ENCODE measurements at regions not wholly inside any gene's neighbourhood (a gene's known extent, or its start where the extent isn't known, plus 50 kb on each side); places are given as distances from the start of the nearest gene placed in this dataset.

- no peaks in the 10 kb centered on the region for H3K36me3 ChIP-seq (ENCODE audit: control insufficient read depth, insufficient read depth, low read length)
- no peak overlapping the region for H3K4me3 ChIP-seq (ENCODE audit: low read depth, low read length)
- no peak for DNase-seq (ENCODE audit: low read depth)
- POLR2A ChIA-PET: no interaction called here
- TF ChIP-seq CTCF (IDR thresholded peaks at IDR 0.05; ENCODE audit: insufficient read depth, low read depth, low read length): no peak
- H3K27me3 ChIP-seq (ENCODE audit: control insufficient read depth, insufficient read depth, low read length): no peaks in the 10 kb centered on the region
- CTCF ChIA-PET: interaction anchor here (1.1 kb wide), 1 partner anchor 16 kb away, joined by 6 read pairs; no protein-coding TSS in a partner anchor
Observed at GRCh38 chr16:9186061-9186460, 94.6 kb downstream of the HAPSTR1 start.

- no peak for DNase-seq (ENCODE audit: low read depth)
- no peaks in the 10 kb centered on the region for H3K36me3 ChIP-seq (ENCODE audit: control insufficient read depth, insufficient read depth, low read length)
- ChIA-PET CTCF (no interaction called here), POLR2A (no interaction called here)
- no peaks in the 10 kb centered on the region for H3K27me3 ChIP-seq (ENCODE audit: control insufficient read depth, insufficient read depth, low read length)
- TF ChIP-seq CTCF (IDR thresholded peaks at IDR 0.05; ENCODE audit: insufficient read depth, low read depth, low read length): no peak
- H3K4me3 ChIP-seq (ENCODE audit: low read depth, low read length): no peak overlapping the region
Observed at GRCh38 chr16:9188721-9189120, 97.3 kb downstream of the HAPSTR1 start.

GRCh38 chr16:9191274-9191850 is 99.9 kb downstream of the HAPSTR1 start:
- Histone ChIP-seq H3K36me3 (ENCODE audit: control insufficient read depth, insufficient read depth, low read length) (no peaks in the 10 kb centered on the region), H3K4me3 (ENCODE audit: low read depth, low read length) (no peak overlapping the region), H3K27me3 (ENCODE audit: control insufficient read depth, insufficient read depth, low read length) (no peaks in the 10 kb centered on the region)
- ChIA-PET CTCF (no interaction called here), POLR2A (no interaction called here)
- TF ChIP-seq CTCF (IDR thresholded peaks at IDR 0.05; ENCODE audit: insufficient read depth, low read depth, low read length): no peak
- DNase-seq (ENCODE audit: low read depth): no peak

GRCh38 chr16:9192746-9193145 is 101.3 kb downstream of the HAPSTR1 start:
- TF ChIP-seq CTCF (IDR thresholded peaks at IDR 0.05; ENCODE audit: insufficient read depth, low read depth, low read length): no peak
- ChIA-PET POLR2A (no interaction called here), CTCF (no interaction called here)
- Histone ChIP-seq H3K27me3 (ENCODE audit: control insufficient read depth, insufficient read depth, low read length) (no peaks in the 10 kb centered on the region), H3K36me3 (ENCODE audit: control insufficient read depth, insufficient read depth, low read length) (no peaks in the 10 kb centered on the region), H3K4me3 (ENCODE audit: low read depth, low read length) (no peak overlapping the region)
- DNase-seq (ENCODE audit: low read depth): no peak

GRCh38 chr16:9195287-9195686 is 103.8 kb downstream of the HAPSTR1 start:
- Histone ChIP-seq H3K4me3 (ENCODE audit: low read depth, low read length) (no peak overlapping the region), H3K36me3 (ENCODE audit: control insufficient read depth, insufficient read depth, low read length) (no peaks in the 10 kb centered on the region), H3K27me3 (ENCODE audit: control insufficient read depth, insufficient read depth, low read length) (no peaks in the 10 kb centered on the region)
- no peak for TF ChIP-seq CTCF (IDR thresholded peaks at IDR 0.05; ENCODE audit: insufficient read depth, low read depth, low read length)
- DNase-seq (ENCODE audit: low read depth): no peak
- ChIA-PET POLR2A (no interaction called here), CTCF (no interaction called here)

All from BJ (cell line).